HUES6 (cell line): ENCODE measurements at regions not wholly inside any gene's neighbourhood (a gene's known extent, or its start where the extent isn't known, plus 50 kb on each side); places are given as distances from the start of the nearest gene placed in this dataset.
"Not testable (repeated sequence)": the region's sequence is repeated elsewhere in the genome, so short reads cannot be mapped to it uniquely, and the experiment has no call there.

Source experiments
- H3K27ac ChIP-seq: 2 replicates; pipeline ENCODE4 v1.7.0; 2013; ENCODE audit warnings: low read depth, mild to moderate bottlenecking, low read length, inconsistent platforms
- H3K27me3 ChIP-seq: 2 replicates; pipeline ENCODE4 v1.6.1; 2013; ENCODE audit warnings: low read length; ENCODE audit not compliant: control insufficient read depth, insufficient read depth
- H3K36me3 ChIP-seq: 2 replicates; pipeline ENCODE4 v1.6.1; 2013; ENCODE audit warnings: low read length; ENCODE audit not compliant: control insufficient read depth, insufficient read depth
- H3K4me1 ChIP-seq: 2 replicates; pipeline ENCODE4 v1.6.1; 2013; ENCODE audit warnings: low read length; ENCODE audit not compliant: control insufficient read depth, insufficient read depth
- H3K4me3 ChIP-seq: 2 replicates; pipeline ENCODE4 v1.5.1; 2013; ENCODE audit warnings: low read depth, low read length
- H3K9ac ChIP-seq: one replicate; pipeline ENCODE4 v1.6.1; 2013; ENCODE audit warnings: mild to moderate bottlenecking, low read length
- H3K9me3 ChIP-seq: 2 replicates; pipeline ENCODE4 v1.6.1; 2013; ENCODE audit warnings: low read depth, low read length; ENCODE audit not compliant: control insufficient read depth, insufficient read depth

GRCh38 chr1:47537966-47538365 lies 100.1 kb downstream of the FOXD2 start:
- Histone ChIP-seq H3K4me1 (peaks cover 32% of the 10 kb centered on the region), H3K4me3 (no peak overlapping the region), H3K9me3 (peaks cover 10% of the 10 kb centered on the region; the same call in 1 of the 2 replicates), H3K9ac (no peak overlapping the region), H3K27ac (no peak overlapping the region), H3K36me3 (no peaks in the 10 kb centered on the region), H3K27me3 (peaks cover 9% of the 10 kb centered on the region; the same call in 1 of the 2 replicates)

GRCh38 chr1:47538530-47538929 lies 100.7 kb downstream of the FOXD2 start:
- Histone ChIP-seq H3K4me1 (peaks cover 31% of the 10 kb centered on the region), H3K9me3 (peaks cover 10% of the 10 kb centered on the region; the same call in 1 of the 2 replicates)
- not testable (repeated sequence) for H3K9ac ChIP-seq, H3K27me3 ChIP-seq, H3K27ac ChIP-seq, H3K36me3 ChIP-seq, H3K4me3 ChIP-seq

- H3K4me3 ChIP-seq, H3K36me3 ChIP-seq, H3K27ac ChIP-seq, H3K9ac ChIP-seq, H3K4me1 ChIP-seq, H3K27me3 ChIP-seq: not testable (repeated sequence)
- H3K9me3 ChIP-seq, result peaks cover 10% of the 10 kb centered on the region; the same call in 1 of the 2 replicates
Measured at GRCh38 chr1:47541705-47542104, 103.9 kb downstream of the FOXD2 start.

- not testable (repeated sequence) for H3K36me3 ChIP-seq, H3K27me3 ChIP-seq, H3K4me3 ChIP-seq, H3K27ac ChIP-seq, H3K9ac ChIP-seq
- Histone ChIP-seq H3K9me3 (peaks cover 10% of the 10 kb centered on the region; the same call in 1 of the 2 replicates), H3K4me1 (peaks cover 10% of the 10 kb centered on the region)
Measured at GRCh38 chr1:47543089-47543488, 105.2 kb downstream of the FOXD2 start.

GRCh38 chr1:47545912-47546483 lies 108.2 kb downstream of the FOXD2 start:
- H3K27me3 ChIP-seq, result no peaks in the 10 kb centered on the region
- H3K4me1 ChIP-seq, result peaks cover 27% of the 10 kb centered on the region
- no peak overlapping the region for H3K9ac ChIP-seq
- H3K27ac ChIP-seq, result no peak overlapping the region
- no peaks in the 10 kb centered on the region for H3K36me3 ChIP-seq
- H3K9me3 ChIP-seq, result peaks cover 10% of the 10 kb centered on the region; the same call in 1 of the 2 replicates
- no peak overlapping the region for H3K4me3 ChIP-seq

- no peaks in the 10 kb centered on the region for H3K36me3 ChIP-seq
- H3K4me1 ChIP-seq, result peaks cover 31% of the 10 kb centered on the region
- H3K9me3 ChIP-seq, result no peaks in the 10 kb centered on the region
- H3K27me3 ChIP-seq, result no peaks in the 10 kb centered on the region; the same call in 1 of the 2 replicates
- H3K9ac ChIP-seq, result no peak overlapping the region
- H3K4me3 ChIP-seq, result no peak overlapping the region
- H3K27ac ChIP-seq, result no peak overlapping the region
Measured at GRCh38 chr1:47547753-47548573, 110.1 kb downstream of the FOXD2 start.

- H3K36me3 ChIP-seq, result no peaks in the 10 kb centered on the region
- peaks cover 31% of the 10 kb centered on the region for H3K4me1 ChIP-seq
- no peak overlapping the region for H3K4me3 ChIP-seq
- no peaks in the 10 kb centered on the region; the same call in 1 of the 2 replicates for H3K27me3 ChIP-seq
- no peak overlapping the region for H3K27ac ChIP-seq
- no peak overlapping the region for H3K9ac ChIP-seq
- no peaks in the 10 kb centered on the region for H3K9me3 ChIP-seq
Measured at GRCh38 chr1:47548637-47549036, 110.8 kb downstream of the FOXD2 start.

- Histone ChIP-seq H3K4me1 (peaks cover 32% of the 10 kb centered on the region), H3K27ac (no peak overlapping the region), H3K27me3 (no peaks in the 10 kb centered on the region; the same call in 1 of the 2 replicates), H3K4me3 (no peak overlapping the region), H3K9ac (no peak overlapping the region), H3K36me3 (no peaks in the 10 kb centered on the region), H3K9me3 (no peaks in the 10 kb centered on the region)
Measured at GRCh38 chr1:47549532-47549931, 111.7 kb downstream of the FOXD2 start.

- Histone ChIP-seq H3K36me3 (no peaks in the 10 kb centered on the region), H3K9ac (no peak overlapping the region), H3K9me3 (no peaks in the 10 kb centered on the region), H3K4me3 (no peak overlapping the region), H3K4me1 (peaks cover 42% of the 10 kb centered on the region), H3K27me3 (no peaks in the 10 kb centered on the region; the same call in 1 of the 2 replicates), H3K27ac (no peak overlapping the region)
Measured at GRCh38 chr1:47550929-47551328, 113.1 kb downstream of the FOXD2 start.

GRCh38 chr1:47551971-47552528 lies 114.2 kb downstream of the FOXD2 start:
- Histone ChIP-seq H3K27ac (no peak overlapping the region), H3K4me3 (no peak overlapping the region), H3K9ac (no peak overlapping the region), H3K36me3 (no peaks in the 10 kb centered on the region), H3K4me1 (peaks cover 47% of the 10 kb centered on the region), H3K27me3 (no peaks in the 10 kb centered on the region; the same call in 1 of the 2 replicates), H3K9me3 (no peaks in the 10 kb centered on the region)

- H3K9ac ChIP-seq, result no peak overlapping the region
- H3K9me3 ChIP-seq, result no peaks in the 10 kb centered on the region
- no peak overlapping the region for H3K27ac ChIP-seq
- no peak overlapping the region for H3K4me3 ChIP-seq
- H3K27me3 ChIP-seq, result no peaks in the 10 kb centered on the region; the same call in 1 of the 2 replicates
- no peaks in the 10 kb centered on the region for H3K36me3 ChIP-seq
- peaks cover 27% of the 10 kb centered on the region for H3K4me1 ChIP-seq
Measured at GRCh38 chr1:47554082-47554481, 116.2 kb downstream of the FOXD2 start.
